NB4 (cell line): ENCODE measurements at regions not wholly inside any gene's neighbourhood (a gene's known extent, or its start where the extent isn't known, plus 50 kb on each side); places are given as distances from the start of the nearest gene placed in this dataset.

Source experiments
- DNase-seq: peaks from one replicate; pipeline ENCODE4 v3.0.0; 2010; ENCODE audit warnings: low read depth
- H3K4me3 ChIP-seq: one replicate; pipeline ENCODE4 v1.5.1; 2011; ENCODE audit warnings: mild to moderate bottlenecking, low read depth, low read length, moderate library complexity
- MYC ChIP-seq: IDR thresholded peaks from 2 replicates; pipeline ENCODE4 v1.6.1; 2011; ENCODE audit warnings: low read depth, low read length
- POLR2A ChIP-seq: IDR thresholded peaks from 2 replicates; pipeline ENCODE4 v1.6.1; 2011; ENCODE audit warnings: mild to moderate bottlenecking; ENCODE audit not compliant: insufficient read length; ENCODE audit errors: extremely low read depth
- TF ChIP-seq, protein P1 (sequence below): IDR thresholded peaks from 2 replicates; pipeline ENCODE4 v1.6.1; 2011; ENCODE audit warnings: low read depth, low read length
- TF ChIP-seq, protein P2 (sequence below): IDR thresholded peaks from one replicate; pipeline ENCODE4 v1.5.1; 2012; ENCODE audit warnings: low read depth, low read length

DNA sequence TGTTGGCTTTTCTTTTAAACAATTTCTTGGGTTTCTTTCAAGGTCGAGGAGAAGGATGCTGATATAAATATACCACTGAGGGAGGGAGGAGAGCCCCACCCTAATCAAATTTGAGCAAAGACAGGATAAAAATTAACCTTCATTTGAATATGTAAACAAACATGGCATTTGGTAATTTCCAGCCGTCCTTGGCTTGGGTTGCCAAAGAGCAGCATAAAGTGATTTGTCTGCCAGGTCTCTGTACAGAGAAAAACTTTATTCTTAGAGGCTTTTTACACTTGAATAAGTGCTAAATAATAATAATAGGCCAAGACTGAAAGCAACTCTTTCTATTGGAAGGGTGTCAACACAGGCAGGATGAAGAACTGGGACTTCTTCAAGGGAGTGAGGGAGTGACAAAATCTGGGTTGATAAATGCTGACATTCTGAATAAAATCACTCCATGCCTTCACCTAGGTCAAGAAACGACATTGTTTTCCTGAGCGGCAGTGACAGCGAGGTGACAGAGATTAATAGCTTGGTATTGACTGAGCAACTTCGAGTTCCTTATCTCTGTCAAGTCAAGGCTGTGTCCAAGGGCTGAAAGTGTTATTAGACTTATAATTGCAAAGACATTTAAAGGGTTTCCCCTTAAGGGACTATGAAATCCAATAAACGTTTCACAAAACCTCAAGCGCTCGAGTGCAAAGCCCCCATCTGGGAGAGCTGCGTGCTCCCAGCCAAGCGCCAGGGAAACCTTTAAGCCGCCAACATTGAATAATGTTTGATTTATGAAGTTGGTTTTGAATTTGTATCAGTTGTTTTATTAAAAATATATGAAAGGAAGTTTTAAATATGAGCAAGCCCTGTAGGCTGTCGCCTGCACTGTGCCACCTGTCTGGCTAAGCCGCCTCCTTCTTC lies 269.5 kb upstream of the N4BP1 start:
- TF ChIP-seq, protein P1, sequence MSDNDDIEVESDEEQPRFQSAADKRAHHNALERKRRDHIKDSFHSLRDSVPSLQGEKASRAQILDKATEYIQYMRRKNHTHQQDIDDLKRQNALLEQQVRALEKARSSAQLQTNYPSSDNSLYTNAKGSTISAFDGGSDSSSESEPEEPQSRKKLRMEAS: no peak
- TF ChIP-seq, protein P2, sequence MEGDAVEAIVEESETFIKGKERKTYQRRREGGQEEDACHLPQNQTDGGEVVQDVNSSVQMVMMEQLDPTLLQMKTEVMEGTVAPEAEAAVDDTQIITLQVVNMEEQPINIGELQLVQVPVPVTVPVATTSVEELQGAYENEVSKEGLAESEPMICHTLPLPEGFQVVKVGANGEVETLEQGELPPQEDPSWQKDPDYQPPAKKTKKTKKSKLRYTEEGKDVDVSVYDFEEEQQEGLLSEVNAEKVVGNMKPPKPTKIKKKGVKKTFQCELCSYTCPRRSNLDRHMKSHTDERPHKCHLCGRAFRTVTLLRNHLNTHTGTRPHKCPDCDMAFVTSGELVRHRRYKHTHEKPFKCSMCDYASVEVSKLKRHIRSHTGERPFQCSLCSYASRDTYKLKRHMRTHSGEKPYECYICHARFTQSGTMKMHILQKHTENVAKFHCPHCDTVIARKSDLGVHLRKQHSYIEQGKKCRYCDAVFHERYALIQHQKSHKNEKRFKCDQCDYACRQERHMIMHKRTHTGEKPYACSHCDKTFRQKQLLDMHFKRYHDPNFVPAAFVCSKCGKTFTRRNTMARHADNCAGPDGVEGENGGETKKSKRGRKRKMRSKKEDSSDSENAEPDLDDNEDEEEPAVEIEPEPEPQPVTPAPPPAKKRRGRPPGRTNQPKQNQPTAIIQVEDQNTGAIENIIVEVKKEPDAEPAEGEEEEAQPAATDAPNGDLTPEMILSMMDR: no peak
- no peak for TF ChIP-seq MYC
- TF ChIP-seq POLR2A: no peak
- H3K4me3 ChIP-seq: no peak overlapping the region
- DNase-seq: no peak

DNA sequence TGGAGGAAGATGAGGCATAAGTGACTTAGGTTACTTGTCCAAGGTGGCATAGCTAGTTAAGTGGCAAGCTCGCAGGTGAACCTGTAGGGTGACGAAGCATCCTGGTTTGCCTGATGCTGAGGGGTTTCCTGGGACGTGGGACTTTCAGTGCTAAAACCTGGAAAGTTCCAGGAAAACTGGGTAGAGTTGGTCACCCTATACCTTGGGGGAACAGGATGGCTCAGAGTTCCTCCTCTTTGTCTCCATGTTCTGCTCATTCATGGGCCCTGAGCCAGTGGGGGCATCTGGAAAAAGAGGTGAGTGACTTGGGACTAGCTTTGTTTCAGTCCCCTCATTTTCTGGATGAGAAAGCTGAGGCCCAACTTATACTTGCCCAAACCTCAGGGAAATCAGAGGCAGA lies 268.0 kb upstream of the N4BP1 start:
- no peak overlapping the region for H3K4me3 ChIP-seq
- TF ChIP-seq, protein P1: no peak
- TF ChIP-seq MYC: no peak
- no peak for TF ChIP-seq POLR2A
- TF ChIP-seq, protein P2: no peak
- DNase-seq: no peak

GRCh38 chr16:48870141-48870540 lies 260.2 kb upstream of the N4BP1 start:
- DNase-seq: no peak
- TF ChIP-seq, protein P1: no peak
- TF ChIP-seq MYC (no peak), POLR2A (no peak)
- TF ChIP-seq, protein P2: no peak

GRCh38 chr16:48865520-48865919 lies 255.5 kb upstream of the N4BP1 start:
- TF ChIP-seq, protein P1: no peak
- TF ChIP-seq, protein P2: no peak
- no peak for TF ChIP-seq POLR2A
- no peak for TF ChIP-seq MYC
- no peak overlapping the region for H3K4me3 ChIP-seq
- DNase-seq: no peak

More at GRCh38 chr16:48870141-48870540, 260.2 kb upstream of the N4BP1 start:
- H3K4me3 ChIP-seq: no peak overlapping the region

GRCh38 chr16:48864055-48864454 lies 254.1 kb upstream of the N4BP1 start:
- no peak overlapping the region for H3K4me3 ChIP-seq
- no peak for DNase-seq
- TF ChIP-seq, protein P1: no peak
- TF ChIP-seq, protein P2: peak; percentile 24
- no peak for TF ChIP-seq POLR2A
